GM18520 (cell line): ENCODE measurements at regions not wholly inside any gene's neighbourhood (a gene's known extent, or its start where the extent isn't known, plus 50 kb on each side); places are given as distances from the start of the nearest gene placed in this dataset.

ENCODE experiments used
- ATAC-seq: cut with Tn5 transposase; IDR thresholded peaks from one replicate; pipeline ENCODE4 v1.9.1; 2021; ENCODE audit not compliant: unreplicated experiment

- ATAC-seq, result no peak
Measured at GRCh38 chr7:22589641-22590201, 89.7 kb upstream of the STEAP1B start.

DNA sequence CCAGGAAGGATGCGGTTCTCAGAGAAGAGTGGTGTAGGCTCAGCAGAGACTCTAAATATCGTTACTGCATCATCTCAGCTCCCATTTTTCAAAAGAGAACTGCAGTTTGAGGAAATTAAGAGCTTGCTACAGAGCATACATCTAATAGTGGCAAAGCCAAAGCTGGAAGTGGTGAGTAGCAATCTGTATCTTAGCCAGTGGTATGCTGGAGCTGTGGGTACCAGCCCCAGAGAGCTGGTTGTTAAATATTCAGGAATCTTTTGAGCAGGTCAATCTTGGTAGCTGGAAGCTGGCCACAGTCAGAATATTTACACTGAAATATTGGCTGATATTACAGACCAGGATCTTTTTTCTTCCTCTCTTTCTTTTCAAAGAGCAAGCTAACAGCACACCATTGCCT lies 88.4 kb upstream of the STEAP1B start:
- ATAC-seq, result no peak

DNA sequence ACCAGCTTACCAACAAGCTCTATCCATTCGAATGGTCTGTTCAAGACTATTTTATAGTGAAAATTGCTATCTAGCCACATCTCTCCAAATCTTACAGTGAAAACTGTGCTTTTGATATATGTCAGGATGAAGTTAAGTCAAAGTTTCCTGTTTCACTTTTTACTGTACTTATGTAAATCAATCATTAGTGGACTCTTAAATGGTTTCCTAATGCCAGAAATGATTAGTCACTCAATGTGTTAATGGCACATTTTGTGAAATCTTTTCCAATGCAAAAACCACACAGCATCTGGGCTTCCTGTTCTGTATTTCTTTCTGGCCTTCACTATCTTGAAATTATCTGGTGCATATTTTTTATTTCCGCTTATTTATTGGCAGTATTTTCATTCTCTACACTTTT lies 87.3 kb upstream of the STEAP1B start:
- ATAC-seq, result no peak

- ATAC-seq, result no peak
Measured at GRCh38 chr7:22586786-22587140, 86.8 kb upstream of the STEAP1B start.

- no peak for ATAC-seq
Measured at GRCh38 chr7:22586101-22586785, 86.3 kb upstream of the STEAP1B start.

GRCh38 chr7:22584179-22584578 lies 84.2 kb upstream of the STEAP1B start:
- no peak for ATAC-seq

DNA sequence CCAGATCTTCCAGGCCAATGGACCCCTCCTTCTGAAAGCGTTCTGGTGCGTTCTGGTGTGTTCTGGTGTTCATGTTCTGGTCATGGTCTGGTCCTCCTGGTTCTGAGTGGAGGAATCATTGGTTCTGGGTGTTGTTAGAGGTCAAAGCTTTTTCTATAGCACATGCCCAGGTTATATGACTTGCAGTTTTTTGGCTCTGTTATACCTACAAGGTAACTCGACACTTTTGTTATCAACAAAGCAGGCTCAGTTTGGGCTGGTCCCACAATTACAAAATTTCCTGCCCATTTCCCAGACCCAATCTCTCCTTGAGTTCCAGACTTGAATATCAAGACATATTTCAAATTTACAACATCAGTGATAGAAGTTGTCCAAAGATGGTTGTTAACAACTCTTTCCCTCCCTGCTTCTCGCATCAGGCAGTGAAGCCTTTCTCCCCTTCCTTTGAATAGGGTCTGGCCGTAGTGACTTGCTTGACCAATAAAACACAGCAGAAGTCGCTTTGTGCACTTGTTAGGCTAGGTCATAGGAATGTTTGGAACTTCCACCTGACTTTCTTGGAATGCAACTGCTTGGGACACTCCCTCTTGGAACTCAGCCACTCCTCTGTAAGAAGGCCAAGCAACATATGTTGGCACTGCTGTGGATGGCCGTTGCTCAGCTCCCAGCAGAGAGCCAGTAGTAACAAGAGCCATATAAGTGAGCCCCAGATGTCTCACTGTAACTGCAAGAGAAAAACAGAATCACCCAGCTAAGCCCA lies 83.1 kb upstream of the STEAP1B start:
- no peak for ATAC-seq

GRCh38 chr7:22581099-22581498 lies 81.1 kb upstream of the STEAP1B start:
- ATAC-seq, result no peak

- ATAC-seq, result no peak
Measured at GRCh38 chr7:22579961-22580360, 80.0 kb upstream of the STEAP1B start.

GRCh38 chr7:22578007-22578733 lies 78.2 kb upstream of the STEAP1B start:
- ATAC-seq, result no peak

DNA sequence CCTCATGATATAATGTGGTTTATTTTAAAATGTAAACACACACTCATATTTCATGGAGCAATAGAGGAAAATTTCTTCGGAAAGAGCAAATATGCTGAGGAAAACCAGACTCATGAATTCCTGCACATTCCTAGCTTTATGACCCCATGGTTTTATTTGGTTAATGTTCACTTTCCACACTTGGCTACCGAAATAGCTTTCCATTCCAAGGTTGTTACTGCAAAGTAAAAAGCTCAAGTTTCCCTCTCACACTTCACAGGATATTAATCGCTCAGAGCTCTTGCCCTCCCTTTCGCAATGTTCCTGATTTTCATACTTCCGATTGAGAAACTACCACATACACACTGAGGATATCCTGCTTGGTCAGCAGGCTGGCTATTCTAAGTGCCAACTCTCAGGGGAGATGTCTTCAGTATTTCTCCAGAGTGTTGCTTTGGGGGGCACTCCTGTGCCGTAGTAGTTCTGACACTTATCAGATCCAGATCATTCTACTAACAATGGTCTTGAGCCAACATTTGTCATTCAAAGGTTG lies 77.5 kb upstream of the STEAP1B start:
- ATAC-seq, result no peak

GRCh38 chr7:22576612-22577469 lies 76.9 kb upstream of the STEAP1B start:
- ATAC-seq, result no peak

- ATAC-seq, result no peak
Measured at GRCh38 chr7:22574754-22575520, 74.9 kb upstream of the STEAP1B start.

GRCh38 chr7:22572937-22573336 lies 72.9 kb upstream of the STEAP1B start:
- ATAC-seq, result no peak

- ATAC-seq, result no peak
Measured at GRCh38 chr7:22572292-22572691, 72.3 kb upstream of the STEAP1B start.

GRCh38 chr7:22571766-22572165 lies 71.8 kb upstream of the STEAP1B start:
- no peak for ATAC-seq

DNA sequence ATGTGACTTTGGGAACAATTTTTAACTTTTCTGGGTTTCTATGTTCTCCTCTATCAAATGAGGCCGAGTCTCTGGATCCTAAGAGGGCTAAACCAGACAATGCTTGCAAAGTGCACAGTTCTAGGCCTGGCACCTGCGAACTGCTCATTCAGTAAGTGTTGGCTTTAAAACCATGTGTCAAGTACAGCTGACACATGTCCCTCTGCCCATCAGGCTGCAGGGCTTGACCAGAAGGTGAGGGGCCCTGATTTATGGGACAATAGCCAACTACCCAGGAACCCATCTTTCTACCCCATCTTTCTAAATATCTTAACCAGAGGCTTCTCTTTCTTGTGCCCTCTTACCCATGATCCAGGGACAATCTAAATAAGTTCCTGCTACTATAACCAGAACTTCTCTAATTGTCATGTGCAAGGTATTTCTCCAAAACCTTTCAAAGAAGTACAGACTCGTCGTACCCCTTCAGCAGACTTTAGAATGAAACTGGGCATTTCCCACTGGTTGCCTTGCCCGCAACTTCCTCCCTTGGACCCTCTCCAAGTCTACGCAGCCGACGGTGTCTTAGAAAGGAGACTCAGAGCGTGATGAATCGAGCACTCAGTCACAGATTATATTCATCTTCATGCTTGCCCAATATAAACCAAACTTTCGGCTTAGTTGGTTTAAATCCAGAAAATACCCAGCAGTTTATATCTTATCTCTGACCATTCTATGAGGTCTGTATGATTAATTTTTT lies 69.8 kb upstream of the STEAP1B start:
- no peak for ATAC-seq

DNA sequence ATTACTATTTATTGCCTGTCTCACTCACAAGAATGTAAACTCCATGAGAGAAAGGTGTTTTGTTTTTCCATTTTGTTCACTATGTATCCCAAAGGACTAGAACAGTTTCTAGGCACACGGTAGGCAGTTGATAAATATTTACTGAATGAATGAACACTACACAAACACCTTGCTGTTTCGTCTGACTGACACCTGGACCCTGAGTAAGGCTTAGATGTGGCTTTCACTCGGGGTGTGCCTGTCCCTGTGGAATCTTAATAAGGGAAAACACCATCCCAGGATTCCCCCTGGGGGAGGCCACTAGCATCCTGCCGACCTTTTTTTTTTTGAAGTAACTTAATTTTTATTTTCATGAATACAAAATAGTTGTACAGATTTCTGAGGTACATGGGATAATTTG lies 66.6 kb upstream of the STEAP1B start:
- ATAC-seq, result no peak

GRCh38 chr7:22566176-22566575 lies 66.2 kb upstream of the STEAP1B start:
- no peak for ATAC-seq
